ENCODE measurements at regions not wholly inside any gene's neighbourhood (a gene's known extent, or its start where the extent isn't known, plus 50 kb on each side); places are given as distances from the start of the nearest gene placed in this dataset.

GRCh38 chr3:80307844-80308243 lies 540.0 kb upstream of the ROBO1 start:
- Histone ChIP-seq H3K9ac (no peak overlapping the region), H3K36me3 (ENCODE audit: low read depth) (no peaks in the 10 kb centered on the region), H3K4me2 (ENCODE audit: unreplicated experiment) (no peak overlapping the region), H3K4me1 (ENCODE audit: insufficient read depth) (no peaks in the 10 kb centered on the region), H3K27ac (no peak overlapping the region), H2AFZ (no peak overlapping the region), H3K79me2 (ENCODE audit: insufficient read depth) (no peaks in the 10 kb centered on the region), H3K9me3 (ENCODE audit: low read depth) (no peaks in the 10 kb centered on the region), H4K20me1 (ENCODE audit: insufficient read depth) (no peaks in the 10 kb centered on the region), H3K4me3 (no peak overlapping the region), H3K27me3 (replicated peaks; ENCODE audit: insufficient read depth) (no peaks in the 10 kb centered on the region), H3K9me2 (ENCODE audit: insufficient read depth) (no peaks in the 10 kb centered on the region), H3F3A (ENCODE audit: insufficient read depth) (no peaks in the 10 kb centered on the region)
- no peak for DNase-seq
- in situ Hi-C loops (cut with MboI) = no loop called here
- WGBS, 2 experiments (ENCODE audit: low coverage in 1 of 2, low lambda C conversion rate in 2 of 2, missing lambda C conversion rate in 2 of 2) = 55% methylated on average over 8 of the region's 8 CpGs
- TF ChIP-seq EZH2 (IDR thresholded peaks at IDR 0.05; ENCODE audit: insufficient read depth, poor library complexity, severe bottlenecking) (no peak), EZH2phosphoT487 (IDR thresholded peaks at IDR 0.05; ENCODE audit: insufficient read depth, low read depth) (no peak)

GRCh38 chr3:80297720-80298119 lies 529.9 kb upstream of the ROBO1 start:
- 31 to 37% methylated on average over 3 of the region's 3 CpGs for WGBS, 2 experiments (ENCODE audit: low coverage in 1 of 2, low lambda C conversion rate in 2 of 2, missing lambda C conversion rate in 2 of 2)
- no peaks in the 10 kb centered on the region for H3K36me3 ChIP-seq (ENCODE audit: low read depth)
- no peak for TF ChIP-seq EZH2phosphoT487 (IDR thresholded peaks at IDR 0.05; ENCODE audit: insufficient read depth, low read depth)
- no peak for TF ChIP-seq EZH2 (IDR thresholded peaks at IDR 0.05; ENCODE audit: insufficient read depth, poor library complexity, severe bottlenecking)

GRCh38 chr3:80285388-80285787 lies 517.6 kb upstream of the ROBO1 start:
- Histone ChIP-seq H3K9ac (no peak overlapping the region), H3K4me2 (ENCODE audit: unreplicated experiment) (no peak overlapping the region), H3K36me3 (ENCODE audit: low read depth) (no peaks in the 10 kb centered on the region), H3K27ac (no peak overlapping the region), H3K27me3 (replicated peaks; ENCODE audit: insufficient read depth) (no peaks in the 10 kb centered on the region), H3K79me2 (ENCODE audit: insufficient read depth) (no peaks in the 10 kb centered on the region), H2AFZ (no peak overlapping the region), H3K4me3 (no peak overlapping the region), H3K9me3 (ENCODE audit: low read depth) (peaks cover 3% of the 10 kb centered on the region), H4K20me1 (ENCODE audit: insufficient read depth) (no peaks in the 10 kb centered on the region), H3K9me2 (ENCODE audit: insufficient read depth) (no peaks in the 10 kb centered on the region), H3K4me1 (ENCODE audit: insufficient read depth) (no peaks in the 10 kb centered on the region), H3F3A (ENCODE audit: insufficient read depth) (no peaks in the 10 kb centered on the region)
- 0% methylated on average over 1 of the region's 1 CpG for WGBS, 2 experiments (ENCODE audit: low coverage in 1 of 2, low lambda C conversion rate in 2 of 2, missing lambda C conversion rate in 2 of 2)
- DNase-seq = no peak
- in situ Hi-C loops (cut with MboI) = no loop called here
- TF ChIP-seq EZH2 (IDR thresholded peaks at IDR 0.05; ENCODE audit: insufficient read depth, poor library complexity, severe bottlenecking) = no peak

More at GRCh38 chr3:80297720-80298119, 529.9 kb upstream of the ROBO1 start:
- no peak overlapping the region for H3K4me2 ChIP-seq (ENCODE audit: unreplicated experiment)
- H3K9ac ChIP-seq = no peak overlapping the region
- DNase-seq = no peak
- no peak overlapping the region for H3K4me3 ChIP-seq
- H3K9me2 ChIP-seq (ENCODE audit: insufficient read depth) = no peaks in the 10 kb centered on the region
- no peaks in the 10 kb centered on the region for H3K9me3 ChIP-seq (ENCODE audit: low read depth)
- no peaks in the 10 kb centered on the region for H4K20me1 ChIP-seq (ENCODE audit: insufficient read depth)
- H3K79me2 ChIP-seq (ENCODE audit: insufficient read depth) = no peaks in the 10 kb centered on the region
- no peak overlapping the region for H3K27ac ChIP-seq
- H3F3A ChIP-seq (ENCODE audit: insufficient read depth) = no peaks in the 10 kb centered on the region
- H2AFZ ChIP-seq = no peak overlapping the region
- no peaks in the 10 kb centered on the region for H3K4me1 ChIP-seq (ENCODE audit: insufficient read depth)
- no peaks in the 10 kb centered on the region for H3K27me3 ChIP-seq (replicated peaks; ENCODE audit: insufficient read depth)
- in situ Hi-C loops (cut with MboI) = no loop called here

GRCh38 chr3:80283783-80284182 lies 516.0 kb upstream of the ROBO1 start:
- no peaks in the 10 kb centered on the region for H3K27me3 ChIP-seq (replicated peaks; ENCODE audit: insufficient read depth)
- TF ChIP-seq EZH2phosphoT487 (IDR thresholded peaks at IDR 0.05; ENCODE audit: insufficient read depth, low read depth) (no peak), EZH2 (IDR thresholded peaks at IDR 0.05; ENCODE audit: insufficient read depth, poor library complexity, severe bottlenecking) (no peak)
- in situ Hi-C loops (cut with MboI) = no loop called here
- H3K9me2 ChIP-seq (ENCODE audit: insufficient read depth) = no peaks in the 10 kb centered on the region
- no peaks in the 10 kb centered on the region for H4K20me1 ChIP-seq (ENCODE audit: insufficient read depth)
- no peaks in the 10 kb centered on the region for H3F3A ChIP-seq (ENCODE audit: insufficient read depth)
- H3K36me3 ChIP-seq (ENCODE audit: low read depth) = no peaks in the 10 kb centered on the region
- H3K79me2 ChIP-seq (ENCODE audit: insufficient read depth) = no peaks in the 10 kb centered on the region
- WGBS, 2 experiments (ENCODE audit: low coverage in 1 of 2, low lambda C conversion rate in 2 of 2, missing lambda C conversion rate in 2 of 2) = 10% methylated on average over 2 of the region's 2 CpGs
- DNase-seq = no peak
- H3K9ac ChIP-seq = no peak overlapping the region
- no peak overlapping the region for H3K4me3 ChIP-seq
- no peak overlapping the region for H2AFZ ChIP-seq
- H3K27ac ChIP-seq = no peak overlapping the region
- H3K9me3 ChIP-seq (ENCODE audit: low read depth) = peaks cover 3% of the 10 kb centered on the region
- H3K4me1 ChIP-seq (ENCODE audit: insufficient read depth) = no peaks in the 10 kb centered on the region
- no peak overlapping the region for H3K4me2 ChIP-seq (ENCODE audit: unreplicated experiment)

GRCh38 chr3:80278056-80278455 lies 510.3 kb upstream of the ROBO1 start:
- Histone ChIP-seq H3K79me2 (ENCODE audit: insufficient read depth) (no peaks in the 10 kb centered on the region), H3K36me3 (ENCODE audit: low read depth) (no peaks in the 10 kb centered on the region), H3F3A (ENCODE audit: insufficient read depth) (no peaks in the 10 kb centered on the region), H2AFZ (no peak overlapping the region), H3K4me1 (ENCODE audit: insufficient read depth) (no peaks in the 10 kb centered on the region), H3K9me2 (ENCODE audit: insufficient read depth) (no peaks in the 10 kb centered on the region), H3K4me2 (ENCODE audit: unreplicated experiment) (no peak overlapping the region), H3K27me3 (replicated peaks; ENCODE audit: insufficient read depth) (no peaks in the 10 kb centered on the region), H4K20me1 (ENCODE audit: insufficient read depth) (no peaks in the 10 kb centered on the region), H3K27ac (no peak overlapping the region), H3K9ac (no peak overlapping the region), H3K4me3 (no peak overlapping the region), H3K9me3 (ENCODE audit: low read depth) (no peaks in the 10 kb centered on the region)
- in situ Hi-C loops (cut with MboI) = no loop called here
- DNase-seq = no peak
- TF ChIP-seq EZH2 (IDR thresholded peaks at IDR 0.05; ENCODE audit: insufficient read depth, poor library complexity, severe bottlenecking) = no peak
- 46 to 50% methylated on average over 11 of the region's 11 CpGs for WGBS, 2 experiments (ENCODE audit: low coverage in 1 of 2, low lambda C conversion rate in 2 of 2, missing lambda C conversion rate in 2 of 2)
